ENCODE measurements at regions not wholly inside any gene's neighbourhood (a gene's known extent, or its start where the extent isn't known, plus 50 kb on each side); places are given as distances from the start of the nearest gene placed in this dataset.
"Not testable (repeated sequence)": the region's sequence is repeated elsewhere in the genome, so short reads cannot be mapped to it uniquely, and the experiment has no call there.

GRCh38 chr15:84094720-84095119 lies 140.9 kb upstream of the GOLGA6L4 start:
- BruUV-seq (replicated peaks); H3K27ac Mint-ChIP-seq (ENCODE audit: low read depth, unreplicated experiment); H3K4me3 Mint-ChIP-seq (ENCODE audit: unreplicated experiment); H3K27me3 Mint-ChIP-seq (ENCODE audit: insufficient read depth, unreplicated experiment); DNase-seq (ENCODE audit: unreplicated experiment); intact Hi-C loops (cut with micrococcal nuclease); H3K36me3 Mint-ChIP-seq (ENCODE audit: insufficient read depth, unreplicated experiment); H3K9me3 Mint-ChIP-seq (ENCODE audit: unreplicated experiment); H3K4me1 Mint-ChIP-seq (ENCODE audit: insufficient read depth, unreplicated experiment): not testable (repeated sequence)
- POLR2A ChIA-PET: interaction anchor here (0.6 kb wide), 1 partner anchor 26 kb away, joined by 3 read pairs; no protein-coding TSS in a partner anchor
- CTCF ChIA-PET: interaction anchor here (0.6 to 0.9 kb wide), 5 partner anchors 8 to 835 kb away, joined by 3 read pairs; no protein-coding TSS in a partner anchor

- POLR2A ChIA-PET: interaction anchor here (0.7 kb wide), 1 partner anchor 295 kb away, joined by 3 read pairs; no protein-coding TSS in a partner anchor
- H3K27me3 Mint-ChIP-seq (ENCODE audit: insufficient read depth, unreplicated experiment); H3K27ac Mint-ChIP-seq (ENCODE audit: low read depth, unreplicated experiment); H3K4me1 Mint-ChIP-seq (ENCODE audit: insufficient read depth, unreplicated experiment); CTCF ChIA-PET; DNase-seq (ENCODE audit: unreplicated experiment); H3K36me3 Mint-ChIP-seq (ENCODE audit: insufficient read depth, unreplicated experiment); intact Hi-C loops (cut with micrococcal nuclease); H3K4me3 Mint-ChIP-seq (ENCODE audit: unreplicated experiment); BruUV-seq (replicated peaks); H3K9me3 Mint-ChIP-seq (ENCODE audit: unreplicated experiment): not testable (repeated sequence)
These were observed 138.5 kb upstream of the GOLGA6L4 start for GRCh38 chr15:84097053-84097452.

- ChIA-PET POLR2A (interaction anchor here (0.6 kb wide), 1 partner anchor 813 kb away, joined by 3 read pairs; no protein-coding TSS in a partner anchor), CTCF (no interaction called here)
- peaks cover 5% of the 10 kb centered on the region for H3K4me1 Mint-ChIP-seq (ENCODE audit: insufficient read depth, unreplicated experiment)
- DNase-seq (ENCODE audit: unreplicated experiment): no peak
- no peaks in the 10 kb centered on the region for H3K27me3 Mint-ChIP-seq (ENCODE audit: insufficient read depth, unreplicated experiment)
- H3K4me3 Mint-ChIP-seq (ENCODE audit: unreplicated experiment): no peak overlapping the region
- BruUV-seq (replicated peaks): no TSS peak
- no peaks in the 10 kb centered on the region for H3K9me3 Mint-ChIP-seq (ENCODE audit: unreplicated experiment)
- intact Hi-C loops (cut with micrococcal nuclease): no loop called here
- H3K27ac Mint-ChIP-seq (ENCODE audit: low read depth, unreplicated experiment): no peak overlapping the region
- no peak for TF ChIP-seq CTCF (IDR thresholded peaks at IDR 0.05; ENCODE audit: unreplicated experiment)
- no peaks in the 10 kb centered on the region for H3K36me3 Mint-ChIP-seq (ENCODE audit: insufficient read depth, unreplicated experiment)
These were observed 137.0 kb upstream of the GOLGA6L4 start for GRCh38 chr15:84098604-84099003.

GRCh38 chr15:84099181-84099580 lies 136.4 kb upstream of the GOLGA6L4 start:
- H3K27me3 Mint-ChIP-seq (ENCODE audit: insufficient read depth, unreplicated experiment): no peaks in the 10 kb centered on the region
- no peaks in the 10 kb centered on the region for H3K9me3 Mint-ChIP-seq (ENCODE audit: unreplicated experiment)
- no peaks in the 10 kb centered on the region for H3K36me3 Mint-ChIP-seq (ENCODE audit: insufficient read depth, unreplicated experiment)
- intact Hi-C loops (cut with micrococcal nuclease): no loop called here
- no TSS peak for BruUV-seq (replicated peaks)
- CTCF ChIA-PET: no interaction called here
- no peak overlapping the region for H3K4me3 Mint-ChIP-seq (ENCODE audit: unreplicated experiment)
- peak; percentile 38 for DNase-seq (ENCODE audit: unreplicated experiment)
- H3K4me1 Mint-ChIP-seq (ENCODE audit: insufficient read depth, unreplicated experiment): peaks cover 5% of the 10 kb centered on the region
- TF ChIP-seq CTCF (IDR thresholded peaks at IDR 0.05; ENCODE audit: unreplicated experiment): no peak
- POLR2A ChIA-PET: interaction anchor here (0.6 kb wide), 1 partner anchor 1627 kb away, joined by 3 read pairs; no protein-coding TSS in a partner anchor
- H3K27ac Mint-ChIP-seq (ENCODE audit: low read depth, unreplicated experiment): no peak overlapping the region

GRCh38 chr15:84103345-84103744 lies 132.2 kb upstream of the GOLGA6L4 start:
- no peak overlapping the region for H3K27ac Mint-ChIP-seq (ENCODE audit: low read depth, unreplicated experiment)
- intact Hi-C loops (cut with micrococcal nuclease): no loop called here
- no peaks in the 10 kb centered on the region for H3K9me3 Mint-ChIP-seq (ENCODE audit: unreplicated experiment)
- peaks cover 5% of the 10 kb centered on the region for H3K4me1 Mint-ChIP-seq (ENCODE audit: insufficient read depth, unreplicated experiment)
- ChIA-PET CTCF (interaction anchor here (1.1 kb wide), 1 partner anchor 9 kb away, joined by 3 read pairs; no protein-coding TSS in a partner anchor), POLR2A (interaction anchor here (0.7 kb wide), 1 partner anchor 19 kb away, joined by 3 read pairs; no protein-coding TSS in a partner anchor)
- H3K36me3 Mint-ChIP-seq (ENCODE audit: insufficient read depth, unreplicated experiment): no peaks in the 10 kb centered on the region
- no peak for DNase-seq (ENCODE audit: unreplicated experiment)
- no TSS peak for BruUV-seq (replicated peaks)
- no peak overlapping the region for H3K4me3 Mint-ChIP-seq (ENCODE audit: unreplicated experiment)
- no peaks in the 10 kb centered on the region for H3K27me3 Mint-ChIP-seq (ENCODE audit: insufficient read depth, unreplicated experiment)
- TF ChIP-seq CTCF (IDR thresholded peaks at IDR 0.05; ENCODE audit: unreplicated experiment): no peak
